ENCODE measurements at regions not wholly inside any gene's neighbourhood (a gene's known extent, or its start where the extent isn't known, plus 50 kb on each side); places are given as distances from the start of the nearest gene placed in this dataset.
"Not testable (repeated sequence)": the region's sequence is repeated elsewhere in the genome, so short reads cannot be mapped to it uniquely, and the experiment has no call there.

GRCh38 chr16:75943705-75944514 is 217.6 kb upstream of the CPHXL start:
- Histone ChIP-seq H3K4me3 (no peak overlapping the region), H3K36me3 (no peaks in the 10 kb centered on the region), H3K9me3 (no peaks in the 10 kb centered on the region), H3K27me3 (no peaks in the 10 kb centered on the region)
- no peak for DNase-seq

- H3K4me3 ChIP-seq: no peak overlapping the region
- no peaks in the 10 kb centered on the region for H3K36me3 ChIP-seq
- no peaks in the 10 kb centered on the region for H3K27me3 ChIP-seq
- no peaks in the 10 kb centered on the region for H3K9me3 ChIP-seq
- no peak for DNase-seq
Measured at GRCh38 chr16:75945916-75946457, 219.7 kb upstream of the CPHXL start.

GRCh38 chr16:75947626-75948239 is 221.4 kb upstream of the CPHXL start:
- no peak overlapping the region for H3K4me3 ChIP-seq
- no peaks in the 10 kb centered on the region for H3K36me3 ChIP-seq
- no peak for DNase-seq
- no peaks in the 10 kb centered on the region for H3K9me3 ChIP-seq
- H3K27me3 ChIP-seq: no peaks in the 10 kb centered on the region

GRCh38 chr16:75948441-75948840 is 222.2 kb upstream of the CPHXL start:
- Histone ChIP-seq H3K9me3 (no peaks in the 10 kb centered on the region), H3K36me3 (no peaks in the 10 kb centered on the region), H3K27me3 (no peaks in the 10 kb centered on the region), H3K4me3 (no peak overlapping the region)
- DNase-seq: no peak

GRCh38 chr16:75948886-75949285 is 222.6 kb upstream of the CPHXL start:
- no peaks in the 10 kb centered on the region for H3K9me3 ChIP-seq
- no peak overlapping the region for H3K4me3 ChIP-seq
- no peak for DNase-seq
- no peaks in the 10 kb centered on the region for H3K36me3 ChIP-seq
- no peaks in the 10 kb centered on the region for H3K27me3 ChIP-seq

- Histone ChIP-seq H3K36me3 (no peaks in the 10 kb centered on the region), H3K27me3 (no peaks in the 10 kb centered on the region), H3K9me3 (no peaks in the 10 kb centered on the region), H3K4me3 (no peak overlapping the region)
- no peak for DNase-seq
Measured at GRCh38 chr16:75952124-75952523, 225.8 kb upstream of the CPHXL start.

- Histone ChIP-seq H3K9me3 (no peaks in the 10 kb centered on the region), H3K27me3 (no peaks in the 10 kb centered on the region), H3K4me3 (no peak overlapping the region), H3K36me3 (no peaks in the 10 kb centered on the region)
- no peak for DNase-seq
Measured at GRCh38 chr16:75957870-75958269, 231.6 kb upstream of the CPHXL start.

GRCh38 chr16:75965504-75966374 is 239.4 kb upstream of the CPHXL start:
- no peaks in the 10 kb centered on the region for H3K9me3 ChIP-seq
- no peaks in the 10 kb centered on the region for H3K27me3 ChIP-seq
- no peak for DNase-seq
- H3K36me3 ChIP-seq: no peaks in the 10 kb centered on the region
- no peak overlapping the region for H3K4me3 ChIP-seq

GRCh38 chr16:75969120-75969519 is 242.8 kb upstream of the CPHXL start:
- not testable (repeated sequence) for H3K9me3 ChIP-seq, H3K4me3 ChIP-seq, H3K36me3 ChIP-seq, DNase-seq, H3K27me3 ChIP-seq

GRCh38 chr16:75971334-75971733 is 245.0 kb upstream of the CPHXL start:
- no peaks in the 10 kb centered on the region for H3K27me3 ChIP-seq
- no peaks in the 10 kb centered on the region for H3K9me3 ChIP-seq
- no peaks in the 10 kb centered on the region for H3K36me3 ChIP-seq
- H3K4me3 ChIP-seq: no peak overlapping the region
- DNase-seq: no peak

- Histone ChIP-seq H3K36me3 (no peaks in the 10 kb centered on the region), H3K27me3 (no peaks in the 10 kb centered on the region), H3K9me3 (no peaks in the 10 kb centered on the region), H3K4me3 (no peak overlapping the region)
- DNase-seq: no peak
Measured at GRCh38 chr16:75983296-75983695, 257.0 kb upstream of the CPHXL start.

GRCh38 chr16:75983741-75984381 is 257.6 kb upstream of the CPHXL start:
- no peaks in the 10 kb centered on the region for H3K36me3 ChIP-seq
- H3K27me3 ChIP-seq: no peaks in the 10 kb centered on the region
- no peak for DNase-seq

GRCh38 chr16:75987323-75987722 is 261.0 kb upstream of the CPHXL start:
- no peak overlapping the region for H3K4me3 ChIP-seq
- DNase-seq: no peak

More at GRCh38 chr16:75983741-75984381, 257.6 kb upstream of the CPHXL start:
- Histone ChIP-seq H3K9me3 (no peaks in the 10 kb centered on the region), H3K4me3 (no peak overlapping the region)

GRCh38 chr16:75996491-75996890 is 270.2 kb upstream of the CPHXL start:
- Histone ChIP-seq H3K4me3 (no peak overlapping the region), H3K36me3 (no peaks in the 10 kb centered on the region), H3K27me3 (no peaks in the 10 kb centered on the region), H3K9me3 (no peaks in the 10 kb centered on the region)
- peak; percentile 0 for DNase-seq

More at GRCh38 chr16:75987323-75987722, 261.0 kb upstream of the CPHXL start:
- Histone ChIP-seq H3K27me3 (no peaks in the 10 kb centered on the region), H3K9me3 (no peaks in the 10 kb centered on the region), H3K36me3 (no peaks in the 10 kb centered on the region)

- no peaks in the 10 kb centered on the region for H3K9me3 ChIP-seq
- H3K4me3 ChIP-seq: no peak overlapping the region
- no peaks in the 10 kb centered on the region for H3K36me3 ChIP-seq
- H3K27me3 ChIP-seq: no peaks in the 10 kb centered on the region
- no peak for DNase-seq
Measured at GRCh38 chr16:75997606-75998005, 271.3 kb upstream of the CPHXL start.

GRCh38 chr16:76007645-76008044 is 269.6 kb upstream of the CNTNAP4 start:
- no peaks in the 10 kb centered on the region for H3K27me3 ChIP-seq

More at GRCh38 chr16:76007645-76008044, 269.6 kb upstream of the CNTNAP4 start:
- Histone ChIP-seq H3K36me3 (no peaks in the 10 kb centered on the region), H3K9me3 (no peaks in the 10 kb centered on the region), H3K4me3 (no peak overlapping the region)
- no peak for DNase-seq
